Stimulated activated CD4-positive, alpha-beta T cell treated with anti-CD3 and anti-CD28 coated beads, Interleukin-1b, Interleukin-23, amount 100 ng/mL, for 4 hours (primary cell): ENCODE measurements at regions not wholly inside any gene's neighbourhood (a gene's known extent, or its start where the extent isn't known, plus 50 kb on each side); places are given as distances from the start of the nearest gene placed in this dataset.
"Not testable (repeated sequence)": the region's sequence is repeated elsewhere in the genome, so short reads cannot be mapped to it uniquely, and the experiment has no call there.

Experiments
- DNase-seq, 2 donors: peaks; one replicate each; pipeline ENCODE4 v3.0.0-alpha.2; 2020; ENCODE audit warnings: low read depth in 2 of 2

GRCh38 chr7:86202833-86203232, 440.9 kb upstream of the GRM3 start:
- no peak for DNase-seq

GRCh38 chr7:86201767-86202166, 441.9 kb upstream of the GRM3 start:
- no peak for DNase-seq

- DNase-seq: no peak
Measured at GRCh38 chr7:86199881-86200614, 443.7 kb upstream of the GRM3 start.

GRCh38 chr7:86190351-86190750, 453.4 kb upstream of the GRM3 start:
- DNase-seq: no peak

- no peak for DNase-seq
Measured at GRCh38 chr7:86181474-86181873, 462.2 kb upstream of the GRM3 start.

- DNase-seq: no peak
Measured at GRCh38 chr7:86164827-86165226, 478.9 kb upstream of the GRM3 start.

- no peak for DNase-seq
Measured at GRCh38 chr7:86158111-86158510, 485.6 kb upstream of the GRM3 start.

- DNase-seq: no peak
Measured at GRCh38 chr7:86155623-86156022, 488.1 kb upstream of the GRM3 start.

GRCh38 chr7:86152926-86153325, 490.8 kb upstream of the GRM3 start:
- no peak for DNase-seq

- DNase-seq: no peak
Measured at GRCh38 chr7:86149024-86149665, 494.6 kb upstream of the GRM3 start.

- DNase-seq: no peak
Measured at GRCh38 chr7:86148501-86148900, 495.2 kb upstream of the GRM3 start.

- no peak for DNase-seq
Measured at GRCh38 chr7:86137343-86137742, 506.4 kb upstream of the GRM3 start.

- no peak for DNase-seq
Measured at GRCh38 chr7:86130268-86130667, 513.4 kb upstream of the GRM3 start.

GRCh38 chr7:86123476-86123875, 520.2 kb upstream of the GRM3 start:
- no peak for DNase-seq

GRCh38 chr7:86094166-86094669, 549.5 kb upstream of the GRM3 start:
- DNase-seq: no peak

- DNase-seq: no peak
Measured at GRCh38 chr7:86091369-86091768, 552.3 kb upstream of the GRM3 start.

- DNase-seq: no peak
Measured at GRCh38 chr7:86089455-86089854, 554.3 kb upstream of the GRM3 start.

- DNase-seq: not testable (repeated sequence)
Measured at GRCh38 chr7:86064572-86064971, 579.1 kb upstream of the GRM3 start.

GRCh38 chr7:86058649-86059048, 585.1 kb upstream of the GRM3 start:
- DNase-seq: no peak

GRCh38 chr7:86050918-86051317, 592.8 kb upstream of the GRM3 start:
- DNase-seq: no peak

GRCh38 chr7:86049910-86050309, 593.8 kb upstream of the GRM3 start:
- no peak for DNase-seq

GRCh38 chr7:86045197-86045596, 598.5 kb upstream of the GRM3 start:
- DNase-seq: not testable (repeated sequence)

GRCh38 chr7:86025807-86026206, 617.9 kb upstream of the GRM3 start:
- DNase-seq: no peak
